Lung (tissue), 11 donors: ENCODE measurements at regions not wholly inside any gene's neighbourhood (a gene's known extent, or its start where the extent isn't known, plus 50 kb on each side); places are given as distances from the start of the nearest gene placed in this dataset.

Experiments
- ATAC-seq: fragments of 200-7000 bp; cut with Tn5 transposase; one replicate; pipeline ENCODE4 v1.9.1; 2020; ENCODE audit warnings: moderate number of reproducible peaks; ENCODE audit not compliant: insufficient read depth, low FRiP score
- DNase-seq, 3 donors: peaks; one replicate each; pipeline ENCODE4 v3.0.0-alpha.2; 2013 to 2017
- H3K27ac ChIP-seq, 2 donors: one replicate each; pipeline ENCODE4 v1.5.1; 2013; ENCODE audit warnings: mild to moderate bottlenecking in 2 of 2, moderate library complexity in 2 of 2, control low read depth in 1 of 2, inconsistent platforms in 1 of 2, low read depth in 1 of 2, low read length in 1 of 2
- H3K27me3 ChIP-seq, 3 donors: one replicate each; pipeline ENCODE4 v1.5.1; 2013; ENCODE audit warnings: low read length in 2 of 3; ENCODE audit not compliant: control insufficient read depth in 3 of 3, insufficient read depth in 3 of 3
- H3K36me3 ChIP-seq, 4 donors: one replicate each; pipeline ENCODE4 v1.5.1; 2013; ENCODE audit warnings: low read length in 4 of 4, mild to moderate bottlenecking in 1 of 4, moderate library complexity in 1 of 4; ENCODE audit not compliant: control insufficient read depth in 4 of 4, insufficient read depth in 4 of 4
- H3K4me1 ChIP-seq, 5 donors: one replicate each; pipeline ENCODE4 v1.5.1; 2013; ENCODE audit warnings: low read length in 5 of 5, mild to moderate bottlenecking in 2 of 5, moderate library complexity in 1 of 5; ENCODE audit not compliant: control insufficient read depth in 5 of 5, insufficient read depth in 5 of 5
- H3K4me3 ChIP-seq: one replicate; pipeline ENCODE4 v1.5.1; 2013; ENCODE audit warnings: mild to moderate bottlenecking, control low read depth, moderate library complexity
- H3K9ac ChIP-seq, 2 donors: one replicate each; pipeline ENCODE4 v1.5.1; 2013; ENCODE audit warnings: low read length in 2 of 2, control low read depth in 1 of 2; ENCODE audit not compliant: insufficient read depth in 1 of 2
- H3K9me3 ChIP-seq, 4 donors: one replicate each; pipeline ENCODE4 v1.5.1; 2013; ENCODE audit warnings: low read length in 3 of 4, mild to moderate bottlenecking in 1 of 4, moderate library complexity in 1 of 4; ENCODE audit not compliant: control insufficient read depth in 4 of 4, insufficient read depth in 3 of 4
- CTCF ChIP-seq: IDR thresholded peaks from 2 replicates; pipeline ENCODE4 v1.5.1; 2012; ENCODE audit warnings: mild to moderate bottlenecking; ENCODE audit errors: control extremely low read depth, extremely low read depth
- WGBS, 2 donors: extraction: QIAGEN DNeasy Blood & Tissue Kit; methylation state at CpG; one replicate each; pipeline ENCODE4 v1.1.7; 2013; 5-methylcytosine and 5-hydroxymethylcytosine counted together
- donor health status: control.
- donor health status: control.
- donor health status: Bipolar disorder and iron deficiency.
- donor health status: healthy.
- donor health status: DM: yes; HTN: yes; CAD: no.

DNA sequence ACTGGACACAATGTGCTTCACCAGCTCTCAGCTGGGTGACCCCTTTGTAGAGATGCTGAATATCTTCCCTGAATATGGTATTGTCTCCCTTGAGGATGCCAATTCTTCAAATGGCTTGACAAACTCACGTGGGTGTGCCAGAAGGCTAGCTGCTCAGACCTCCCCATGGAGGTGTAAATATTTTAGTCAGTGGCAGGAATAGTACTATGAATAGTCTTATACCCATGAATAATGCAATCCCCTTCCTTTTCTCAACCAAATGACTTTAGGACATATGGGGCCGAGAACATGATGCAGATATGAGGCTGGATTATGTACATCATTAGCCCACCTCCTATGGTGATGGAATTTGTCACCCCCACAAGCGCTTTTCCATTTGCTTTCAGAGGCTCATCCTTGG is 401.8 kb downstream of the ADRA2A start:
- Histone ChIP-seq H3K27me3 (peaks cover 0 to 4% (median 0%) of the 10 kb centered on the region in 3 donors), H3K9ac (no peak overlapping the region), H3K9me3 (peaks cover 0 to 1% (median 0%) of the 10 kb centered on the region in 4 donors), H3K4me1 (no peaks in the 10 kb centered on the region), H3K4me3 (no peak overlapping the region), H3K36me3 (no peaks in the 10 kb centered on the region), H3K27ac (no peak overlapping the region)
- TF ChIP-seq CTCF: no peak
- ATAC-seq: no peak
- WGBS, 2 donors: 71 to 73% methylated on average over 3 of the region's 3 CpGs
- no peak for DNase-seq

DNA sequence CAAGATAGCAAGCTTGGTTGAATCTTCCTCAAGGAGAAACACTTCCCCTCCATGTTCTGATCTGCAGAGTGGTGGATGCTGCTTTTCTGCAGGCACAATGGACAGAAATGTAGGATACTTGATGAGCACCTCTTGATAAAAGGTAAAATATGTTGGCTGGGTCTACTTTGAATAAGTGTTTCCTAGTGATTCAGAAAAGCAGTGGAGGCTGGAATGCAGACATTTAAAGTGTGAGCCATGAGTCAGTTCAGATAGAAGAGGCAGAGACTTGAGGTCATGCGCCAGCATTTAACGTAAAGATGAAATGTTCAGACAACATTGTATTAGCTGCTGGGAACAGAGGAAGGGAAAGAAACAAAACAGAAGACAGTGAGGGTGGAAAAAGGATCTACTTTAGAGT is 403.1 kb downstream of the ADRA2A start:
- 90 to 93% methylated on average over 2 of the region's 2 CpGs for WGBS, 2 donors
- H3K9me3 ChIP-seq: no peaks in the 10 kb centered on the region
- H3K9ac ChIP-seq: no peak overlapping the region
- no peak for TF ChIP-seq CTCF
- no peak overlapping the region for H3K4me3 ChIP-seq
- ATAC-seq (no peak), DNase-seq (no peak)
- no peaks in the 10 kb centered on the region for H3K4me1 ChIP-seq
- H3K27ac ChIP-seq: no peak overlapping the region
- peaks cover 0 to 4% (median 0%) of the 10 kb centered on the region in 3 donors for H3K27me3 ChIP-seq
- no peaks in the 10 kb centered on the region for H3K36me3 ChIP-seq

DNA sequence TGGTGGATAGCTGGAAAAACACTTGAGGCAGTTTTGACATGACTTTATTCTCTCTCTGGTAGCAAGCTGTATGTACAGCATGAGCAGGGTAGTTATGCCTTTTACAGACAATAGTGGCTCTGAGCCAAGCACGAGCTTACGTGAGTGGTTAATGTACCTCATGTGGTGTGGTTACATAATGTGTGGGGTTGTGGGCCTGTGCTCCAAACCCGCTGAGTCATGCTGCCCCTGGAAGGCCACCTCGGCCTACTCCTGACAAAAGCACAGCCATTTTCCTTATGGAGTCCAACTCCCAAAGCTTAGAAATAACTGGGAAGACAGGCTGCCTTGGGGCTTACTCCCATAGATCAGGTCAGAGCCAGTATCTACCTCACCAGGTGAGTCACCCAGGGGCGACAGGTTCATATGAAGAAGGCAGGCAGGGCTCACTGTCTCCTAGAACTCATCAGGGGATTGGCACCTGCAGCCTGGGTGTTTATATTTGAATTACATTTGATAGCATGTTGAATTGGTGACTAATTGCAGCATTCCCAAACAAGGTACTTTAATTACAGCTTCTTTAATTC is 404.5 kb downstream of the ADRA2A start:
- DNase-seq (peak in 1 of 3 donors; percentile 8), ATAC-seq (no peak)
- no peak for TF ChIP-seq CTCF
- Histone ChIP-seq H3K27me3 (peaks cover 0 to 4% (median 0%) of the 10 kb centered on the region in 3 donors), H3K9ac (no peak overlapping the region), H3K36me3 (no peaks in the 10 kb centered on the region), H3K4me3 (no peak overlapping the region), H3K27ac (no peak overlapping the region), H3K9me3 (no peaks in the 10 kb centered on the region), H3K4me1 (no peaks in the 10 kb centered on the region)
- 71 to 74% methylated on average over 5 of the region's 5 CpGs for WGBS, 2 donors

DNA sequence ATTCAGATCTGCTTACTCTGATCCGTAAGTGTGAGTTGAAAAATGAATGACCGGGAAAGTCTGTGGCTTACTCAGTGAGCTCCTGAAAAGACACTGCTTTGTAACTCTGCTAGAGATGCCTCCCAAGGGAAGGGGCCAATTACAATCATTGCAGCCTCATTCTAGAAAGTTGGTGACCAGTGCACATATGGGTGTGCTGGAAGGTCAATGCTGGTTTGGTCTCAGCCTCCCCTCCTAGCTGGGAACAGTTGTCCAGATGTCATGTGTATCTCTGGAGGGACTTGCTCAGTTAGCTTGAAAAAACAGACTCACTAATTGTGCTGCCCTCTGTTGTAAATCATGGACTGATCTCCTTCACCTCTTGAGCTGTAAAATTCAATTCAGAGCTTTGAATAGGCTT is 405.0 kb downstream of the ADRA2A start:
- H3K4me1 ChIP-seq: no peaks in the 10 kb centered on the region
- H3K4me3 ChIP-seq: no peak overlapping the region
- WGBS, 2 donors: 85 to 86% methylated on average over 2 of the region's 2 CpGs
- no peak for ATAC-seq
- H3K9ac ChIP-seq: no peak overlapping the region
- no peak for DNase-seq
- no peaks in the 10 kb centered on the region for H3K9me3 ChIP-seq
- H3K27ac ChIP-seq: no peak overlapping the region
- peaks cover 0 to 4% (median 0%) of the 10 kb centered on the region in 3 donors for H3K27me3 ChIP-seq
- no peaks in the 10 kb centered on the region for H3K36me3 ChIP-seq
- no peak for TF ChIP-seq CTCF
